ENCODE measurements at regions not wholly inside any gene's neighbourhood (a gene's known extent, or its start where the extent isn't known, plus 50 kb on each side); places are given as distances from the start of the nearest gene placed in this dataset.
"Not testable (repeated sequence)": the region's sequence is repeated elsewhere in the genome, so short reads cannot be mapped to it uniquely, and the experiment has no call there.

DNA sequence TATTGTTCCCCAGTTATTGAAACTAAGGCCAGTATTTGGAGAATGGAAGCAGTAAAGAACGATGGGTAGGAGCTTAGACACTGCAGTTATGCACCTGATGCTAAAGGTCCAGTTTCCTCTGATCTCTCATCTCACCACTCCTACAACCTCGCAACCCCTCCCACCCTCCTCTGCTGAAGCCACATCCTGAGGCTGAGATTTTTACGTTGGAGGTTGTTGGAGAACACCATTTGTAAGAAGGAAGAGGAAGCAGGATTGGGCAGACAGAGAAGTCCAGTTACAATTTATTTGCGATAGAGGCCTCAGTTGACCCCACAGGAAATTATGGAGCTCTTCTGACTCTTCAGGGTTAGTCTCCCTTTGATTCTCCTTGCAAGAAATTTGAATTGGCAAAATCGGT is 54.3 kb upstream of the NDUFV2 start:
- ChIA-PET CTCF (no interaction called here), POLR2A (no interaction called here)
- TF ChIP-seq FOXA1 (IDR thresholded peaks at IDR 0.05) (no peak), SP1 (IDR thresholded peaks at IDR 0.05) (no peak), TARDBP (IDR thresholded peaks at IDR 0.05) (no peak), ARNT (IDR thresholded peaks at IDR 0.05) (no peak), HDGF (IDR thresholded peaks at IDR 0.05; ENCODE audit: borderline replicate concordance) (no peak), NFRKB (IDR thresholded peaks at IDR 0.05) (no peak), FOXM1 (IDR thresholded peaks at IDR 0.05; ENCODE audit: borderline replicate concordance) (no peak), LEF1 (IDR thresholded peaks at IDR 0.05; ENCODE audit: borderline replicate concordance) (no peak), L3MBTL2 (conservative IDR thresholded peaks at IDR 0.05) (no peak), BHLHE40 (IDR thresholded peaks at IDR 0.05; ENCODE audit: borderline replicate concordance) (no peak), ELF4 (IDR thresholded peaks at IDR 0.05) (no peak), SUZ12 (IDR thresholded peaks at IDR 0.05) (no peak), ZNF384 (IDR thresholded peaks at IDR 0.05) (no peak), FOXK2 (IDR thresholded peaks at IDR 0.05) (no peak), CTBP1 (IDR thresholded peaks at IDR 0.05; ENCODE audit: borderline replicate concordance) (no peak)
- TF ChIP-seq, protein P1, sequence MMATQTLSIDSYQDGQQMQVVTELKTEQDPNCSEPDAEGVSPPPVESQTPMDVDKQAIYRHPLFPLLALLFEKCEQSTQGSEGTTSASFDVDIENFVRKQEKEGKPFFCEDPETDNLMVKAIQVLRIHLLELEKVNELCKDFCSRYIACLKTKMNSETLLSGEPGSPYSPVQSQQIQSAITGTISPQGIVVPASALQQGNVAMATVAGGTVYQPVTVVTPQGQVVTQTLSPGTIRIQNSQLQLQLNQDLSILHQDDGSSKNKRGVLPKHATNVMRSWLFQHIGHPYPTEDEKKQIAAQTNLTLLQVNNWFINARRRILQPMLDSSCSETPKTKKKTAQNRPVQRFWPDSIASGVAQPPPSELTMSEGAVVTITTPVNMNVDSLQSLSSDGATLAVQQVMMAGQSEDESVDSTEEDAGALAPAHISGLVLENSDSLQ (IDR thresholded peaks at IDR 0.05): no peak
- no peak for DNase-seq (ENCODE audit: extremely low spot score)

- CTCF ChIA-PET: no interaction called here
- DNase-seq (ENCODE audit: extremely low spot score): no peak
These were observed 53.5 kb upstream of the NDUFV2 start for GRCh38 chr18:9048808-9049494.

GRCh38 chr18:9049495-9049809 is 53.0 kb upstream of the NDUFV2 start:
- TF ChIP-seq FOXM1 (IDR thresholded peaks at IDR 0.05; ENCODE audit: borderline replicate concordance) (no peak), ZNF384 (IDR thresholded peaks at IDR 0.05) (no peak), ELF4 (IDR thresholded peaks at IDR 0.05) (no peak), CTBP1 (IDR thresholded peaks at IDR 0.05; ENCODE audit: borderline replicate concordance) (no peak), NFRKB (IDR thresholded peaks at IDR 0.05) (no peak), SP1 (IDR thresholded peaks at IDR 0.05) (no peak), LEF1 (IDR thresholded peaks at IDR 0.05; ENCODE audit: borderline replicate concordance) (no peak), SUZ12 (IDR thresholded peaks at IDR 0.05) (no peak), BHLHE40 (IDR thresholded peaks at IDR 0.05; ENCODE audit: borderline replicate concordance) (no peak), L3MBTL2 (conservative IDR thresholded peaks at IDR 0.05) (no peak), ARNT (IDR thresholded peaks at IDR 0.05) (no peak), FOXK2 (IDR thresholded peaks at IDR 0.05) (no peak), TARDBP (IDR thresholded peaks at IDR 0.05) (no peak)
- TF ChIP-seq, protein P1 (IDR thresholded peaks at IDR 0.05): no peak
- no peak for DNase-seq (ENCODE audit: extremely low spot score)
- ChIA-PET POLR2A (no interaction called here), CTCF (no interaction called here)

More at GRCh38 chr18:9048808-9049494, 53.5 kb upstream of the NDUFV2 start:
- POLR2A ChIA-PET: no interaction called here
- TF ChIP-seq, protein P1 (IDR thresholded peaks at IDR 0.05): no peak
- no peak for TF ChIP-seq ELF4 (IDR thresholded peaks at IDR 0.05)
- TF ChIP-seq SP1 (IDR thresholded peaks at IDR 0.05): no peak
- TF ChIP-seq SUZ12 (IDR thresholded peaks at IDR 0.05): no peak
- no peak for TF ChIP-seq TARDBP (IDR thresholded peaks at IDR 0.05)
- TF ChIP-seq L3MBTL2 (conservative IDR thresholded peaks at IDR 0.05): no peak
- no peak for TF ChIP-seq CTBP1 (IDR thresholded peaks at IDR 0.05; ENCODE audit: borderline replicate concordance)
- TF ChIP-seq ARNT (IDR thresholded peaks at IDR 0.05): no peak
- no peak for TF ChIP-seq ZNF384 (IDR thresholded peaks at IDR 0.05)
- TF ChIP-seq NFRKB (IDR thresholded peaks at IDR 0.05): no peak

DNA sequence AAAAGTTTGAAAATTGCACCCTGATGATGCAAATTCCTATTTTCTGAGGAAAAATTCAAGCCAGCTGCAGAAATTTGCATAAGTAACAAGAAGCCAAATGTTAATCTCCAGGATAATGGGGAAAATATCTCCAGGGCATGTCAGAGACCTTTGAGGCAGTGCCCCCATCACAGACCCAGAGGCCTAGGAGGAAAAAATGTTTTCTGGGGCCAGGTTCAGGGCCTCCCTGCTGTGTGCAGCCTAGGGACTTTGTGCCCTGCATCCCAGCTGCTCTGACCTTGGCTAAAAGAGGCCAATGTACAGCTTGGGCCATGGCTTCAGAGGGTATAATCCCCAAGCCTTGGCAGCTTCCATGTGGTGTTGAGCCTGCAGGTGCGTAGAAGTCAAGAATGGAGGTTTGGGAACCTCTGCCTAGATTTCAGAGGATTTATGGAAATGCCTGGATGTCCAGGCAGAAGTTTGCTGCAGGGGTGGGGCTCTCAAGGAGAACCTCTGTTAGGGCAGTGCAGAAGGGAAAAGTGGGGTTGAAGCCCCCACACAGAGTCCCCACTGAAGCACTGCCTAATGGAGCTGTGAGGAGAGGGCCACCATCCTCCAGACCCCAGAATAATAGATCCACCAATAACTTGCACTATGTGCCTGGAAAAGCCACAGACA is 51.7 kb upstream of the NDUFV2 start:
- DNase-seq (ENCODE audit: extremely low spot score); POLR2A ChIA-PET; CTCF ChIA-PET: not testable (repeated sequence)
